Mesenchymal stem cell (in vitro differentiated cells and primary cell): ENCODE measurements at regions not wholly inside any gene's neighbourhood (a gene's known extent, or its start where the extent isn't known, plus 50 kb on each side); places are given as distances from the start of the nearest gene placed in this dataset.

Experiments
- DNase-seq: peaks from one replicate; pipeline ENCODE4 v3.0.0-alpha.2; 2013
- H2AFZ ChIP-seq: one replicate; pipeline ENCODE4 v1.6.1; 2013; ENCODE audit warnings: low read depth, mild to moderate bottlenecking, control low read depth, inconsistent platforms, low read length, moderate library complexity
- H2AK5ac ChIP-seq: 2 replicates; pipeline ENCODE4 v1.6.1; 2013; ENCODE audit warnings: low read length, moderate library complexity, mild to moderate bottlenecking, inconsistent platforms; ENCODE audit not compliant: severe bottlenecking
- H2BK120ac ChIP-seq: one replicate; pipeline ENCODE4 v1.6.1; 2013; ENCODE audit warnings: low read depth, mild to moderate bottlenecking, inconsistent platforms, low read length, moderate library complexity
- H2BK12ac ChIP-seq, 2 experiments: one replicate each; pipeline ENCODE4 v1.6.1; 2013; ENCODE audit warnings: inconsistent platforms in 2 of 2, low read length in 2 of 2, mild to moderate bottlenecking in 2 of 2, moderate library complexity in 2 of 2, control low read depth in 1 of 2
- H2BK15ac ChIP-seq: one replicate; pipeline ENCODE4 v1.6.1; 2013; ENCODE audit warnings: mild to moderate bottlenecking, low read depth, inconsistent platforms; ENCODE audit not compliant: poor library complexity, severe bottlenecking
- H2BK5ac ChIP-seq: 2 replicates; pipeline ENCODE4 v1.6.1; 2013; ENCODE audit warnings: low read depth, mild to moderate bottlenecking, low read length, control low read depth, inconsistent platforms; ENCODE audit not compliant: poor library complexity, severe bottlenecking
- H3K14ac ChIP-seq, 2 experiments: one replicate each; pipeline ENCODE4 v1.6.1; 2013; ENCODE audit warnings: inconsistent platforms in 2 of 2, low read length in 2 of 2, control low read depth in 1 of 2, mild to moderate bottlenecking in 1 of 2, moderate library complexity in 1 of 2
- H3K18ac ChIP-seq, 2 experiments: one replicate each; pipeline ENCODE4 v1.6.1; 2013; ENCODE audit warnings: inconsistent platforms in 2 of 2, low read length in 2 of 2, control low read depth in 1 of 2, low read depth in 1 of 2, mild to moderate bottlenecking in 1 of 2
- H3K23ac ChIP-seq, 2 experiments: one replicate each; pipeline ENCODE4 v1.6.1; 2013; ENCODE audit warnings: inconsistent platforms in 2 of 2, low read length in 2 of 2, mild to moderate bottlenecking in 2 of 2, moderate library complexity in 2 of 2, control low read depth in 1 of 2
- H3K27ac ChIP-seq: 2 replicates; pipeline ENCODE4 v1.5.1; 2013; ENCODE audit warnings: mild to moderate bottlenecking, moderate library complexity, low read length, control low read depth, inconsistent platforms; ENCODE audit not compliant: poor library complexity, severe bottlenecking
- H3K27me3 ChIP-seq, 2 experiments: 2 replicates each; pipeline versions ENCODE4 v1.6.1 to v1.7.0; 2013; ENCODE audit warnings: low read length in 2 of 2, mild to moderate bottlenecking in 2 of 2, moderate library complexity in 2 of 2, control low read depth in 1 of 2, inconsistent platforms in 1 of 2; ENCODE audit not compliant: control insufficient read depth in 1 of 2, insufficient read depth in 1 of 2
- H3K36me3 ChIP-seq, 2 experiments: 2 replicates each; pipeline versions ENCODE4 v1.6.1 to v1.7.0; 2013; ENCODE audit warnings: low read length in 2 of 2, control low read depth in 1 of 2, inconsistent platforms in 1 of 2, low read depth in 1 of 2, mild to moderate bottlenecking in 1 of 2; ENCODE audit not compliant: insufficient read depth in 2 of 2, control insufficient read depth in 1 of 2
- H3K4ac ChIP-seq, 2 experiments: one replicate each; pipeline ENCODE4 v1.6.1; 2013; ENCODE audit warnings: inconsistent platforms in 2 of 2, low read length in 2 of 2, mild to moderate bottlenecking in 2 of 2, moderate library complexity in 2 of 2, control low read depth in 1 of 2, low read depth in 1 of 2
- H3K4me1 ChIP-seq: 2 replicates; pipeline ENCODE4 v1.6.1; 2013; ENCODE audit warnings: low read depth, low read length, control low read depth; ENCODE audit not compliant: control insufficient read depth, insufficient read depth
- H3K4me2 ChIP-seq: 2 replicates; pipeline ENCODE4 v1.6.1; 2013; ENCODE audit warnings: low read length, mild to moderate bottlenecking, inconsistent platforms; ENCODE audit not compliant: poor library complexity, severe bottlenecking
- H3K4me3 ChIP-seq, 2 experiments: 2 replicates each; pipeline versions ENCODE4 v1.5.1 to v1.7.0; 2013; ENCODE audit warnings: low read length in 2 of 2, mild to moderate bottlenecking in 2 of 2, control low read depth in 1 of 2, low read depth in 1 of 2; ENCODE audit not compliant: insufficient read depth in 1 of 2
- H3K79me1 ChIP-seq: replicated peaks from 2 replicates; pipeline ENCODE4 v1.6.1; 2013; ENCODE audit warnings: mild to moderate bottlenecking, control low read depth, low read length, inconsistent platforms; ENCODE audit not compliant: poor library complexity, severe bottlenecking
- H3K9ac ChIP-seq: 2 replicates; pipeline ENCODE4 v1.7.0; 2013; ENCODE audit warnings: mild to moderate bottlenecking, low read length, moderate library complexity
- H3K9me3 ChIP-seq: 2 replicates; pipeline ENCODE4 v1.7.0; 2013; ENCODE audit warnings: mild to moderate bottlenecking, low read length; ENCODE audit not compliant: control insufficient read depth
- H4K8ac ChIP-seq: one replicate; pipeline ENCODE4 v1.6.1; 2013; ENCODE audit warnings: inconsistent platforms, mild to moderate bottlenecking, low read length, moderate library complexity
- H4K91ac ChIP-seq: one replicate; pipeline ENCODE4 v1.6.1; 2013; ENCODE audit warnings: mild to moderate bottlenecking, low read length, inconsistent platforms
- WGBS: methylation state at CpG from one replicate; pipeline ENCODE4 v1.1.7; 2013; ENCODE audit warnings: mixed read lengths; 5-methylcytosine and 5-hydroxymethylcytosine counted together

GRCh38 chr4:101421386-101421785 lies 74.1 kb upstream of the PPP3CA start:
- no CpG with 5 or more reads among the region's 2 CpGs for WGBS
- H2AFZ ChIP-seq, result no peak overlapping the region
- no peak overlapping the region for H2BK15ac ChIP-seq
- no peak overlapping the region for H2BK12ac ChIP-seq
- no peak overlapping the region for H3K9ac ChIP-seq
- H2BK5ac ChIP-seq, result no peak overlapping the region
- no peak overlapping the region for H4K8ac ChIP-seq
- H3K18ac ChIP-seq, result no peak overlapping the region
- no peak overlapping the region for H2AK5ac ChIP-seq
- no peaks in the 10 kb centered on the region for H3K79me1 ChIP-seq
- H3K4me1 ChIP-seq, result no peaks in the 10 kb centered on the region
- no peaks in the 10 kb centered on the region for H3K36me3 ChIP-seq
- DNase-seq, result peak; percentile 2
- no peak overlapping the region for H4K91ac ChIP-seq
- H2BK120ac ChIP-seq, result no peak overlapping the region
- H3K23ac ChIP-seq, result no peak overlapping the region
- H3K27ac ChIP-seq, result no peak overlapping the region
- no peak overlapping the region for H3K4me3 ChIP-seq
- H3K9me3 ChIP-seq, result no peaks in the 10 kb centered on the region
- no peak overlapping the region for H3K4me2 ChIP-seq
- no peak overlapping the region for H3K4ac ChIP-seq
- no peaks in the 10 kb centered on the region for H3K27me3 ChIP-seq
- no peak overlapping the region for H3K14ac ChIP-seq

GRCh38 chr4:101420661-101421060 lies 73.3 kb upstream of the PPP3CA start:
- no peak overlapping the region for H3K4me2 ChIP-seq
- no peak overlapping the region for H3K4me3 ChIP-seq
- H3K36me3 ChIP-seq, result no peaks in the 10 kb centered on the region
- no peak overlapping the region for H3K23ac ChIP-seq
- H2BK120ac ChIP-seq, result no peak overlapping the region
- H3K9ac ChIP-seq, result no peak overlapping the region
- DNase-seq, result peak; percentile 39
- H4K91ac ChIP-seq, result no peak overlapping the region
- H3K4ac ChIP-seq, result no peak overlapping the region
- H2BK15ac ChIP-seq, result no peak overlapping the region
- H2BK12ac ChIP-seq, result no peak overlapping the region
- H3K18ac ChIP-seq, result no peak overlapping the region
- no peaks in the 10 kb centered on the region for H3K9me3 ChIP-seq
- H3K14ac ChIP-seq, result no peak overlapping the region
- no peak overlapping the region for H2AK5ac ChIP-seq
- no peak overlapping the region for H3K27ac ChIP-seq
- no peak overlapping the region for H2BK5ac ChIP-seq
- no peaks in the 10 kb centered on the region for H3K4me1 ChIP-seq
- H2AFZ ChIP-seq, result no peak overlapping the region
- H3K27me3 ChIP-seq, result no peaks in the 10 kb centered on the region
- no peak overlapping the region for H4K8ac ChIP-seq
- no peaks in the 10 kb centered on the region for H3K79me1 ChIP-seq

GRCh38 chr4:101419336-101420135 lies 72.2 kb upstream of the PPP3CA start:
- no peaks in the 10 kb centered on the region for H3K79me1 ChIP-seq
- H4K8ac ChIP-seq, result no peak overlapping the region
- no peak overlapping the region for H3K4me3 ChIP-seq
- H3K9ac ChIP-seq, result no peak overlapping the region
- H2BK15ac ChIP-seq, result no peak overlapping the region
- no peak overlapping the region for H2AFZ ChIP-seq
- no peak overlapping the region for H2BK120ac ChIP-seq
- no peak overlapping the region for H3K4me2 ChIP-seq
- no peak overlapping the region for H4K91ac ChIP-seq
- no peak overlapping the region for H3K18ac ChIP-seq
- no peak overlapping the region for H3K4ac ChIP-seq
- no peak overlapping the region for H2BK12ac ChIP-seq
- H2BK5ac ChIP-seq, result no peak overlapping the region
- 30% methylated on average over 5 of the region's 5 CpGs for WGBS
- no peaks in the 10 kb centered on the region for H3K4me1 ChIP-seq
- H3K36me3 ChIP-seq, result no peaks in the 10 kb centered on the region
- H3K14ac ChIP-seq, result no peak overlapping the region
- H3K27ac ChIP-seq, result no peak overlapping the region
- H2AK5ac ChIP-seq, result no peak overlapping the region
- DNase-seq, result peak; percentile 28
- H3K9me3 ChIP-seq, result no peaks in the 10 kb centered on the region
- H3K23ac ChIP-seq, result no peak overlapping the region
- H3K27me3 ChIP-seq, result no peaks in the 10 kb centered on the region

- no peaks in the 10 kb centered on the region for H3K36me3 ChIP-seq
- no peak overlapping the region for H4K91ac ChIP-seq
- H2BK5ac ChIP-seq, result no peak overlapping the region
- H3K14ac ChIP-seq, result no peak overlapping the region
- no peak overlapping the region for H3K23ac ChIP-seq
- no peak overlapping the region for H3K9ac ChIP-seq
- no peak overlapping the region for H3K4me3 ChIP-seq
- H3K79me1 ChIP-seq, result no peaks in the 10 kb centered on the region
- H3K27ac ChIP-seq, result no peak overlapping the region
- H3K4me1 ChIP-seq, result no peaks in the 10 kb centered on the region
- H4K8ac ChIP-seq, result no peak overlapping the region
- H3K18ac ChIP-seq, result no peak overlapping the region
- no peak for DNase-seq
- H2AFZ ChIP-seq, result no peak overlapping the region
- no peaks in the 10 kb centered on the region for H3K27me3 ChIP-seq
- no peak overlapping the region for H3K4me2 ChIP-seq
- H2AK5ac ChIP-seq, result no peak overlapping the region
- no peak overlapping the region for H2BK15ac ChIP-seq
- no CpG with 5 or more reads among the region's 2 CpGs for WGBS
- H2BK120ac ChIP-seq, result no peak overlapping the region
- no peak overlapping the region for H3K4ac ChIP-seq
- no peaks in the 10 kb centered on the region for H3K9me3 ChIP-seq
- H2BK12ac ChIP-seq, result no peak overlapping the region
Measured at GRCh38 chr4:101418466-101418865, 71.1 kb upstream of the PPP3CA start.
